ENCODE measurements at regions not wholly inside any gene's neighbourhood (a gene's known extent, or its start where the extent isn't known, plus 50 kb on each side); places are given as distances from the start of the nearest gene placed in this dataset.
"Not testable (repeated sequence)": the region's sequence is repeated elsewhere in the genome, so short reads cannot be mapped to it uniquely, and the experiment has no call there.

DNA sequence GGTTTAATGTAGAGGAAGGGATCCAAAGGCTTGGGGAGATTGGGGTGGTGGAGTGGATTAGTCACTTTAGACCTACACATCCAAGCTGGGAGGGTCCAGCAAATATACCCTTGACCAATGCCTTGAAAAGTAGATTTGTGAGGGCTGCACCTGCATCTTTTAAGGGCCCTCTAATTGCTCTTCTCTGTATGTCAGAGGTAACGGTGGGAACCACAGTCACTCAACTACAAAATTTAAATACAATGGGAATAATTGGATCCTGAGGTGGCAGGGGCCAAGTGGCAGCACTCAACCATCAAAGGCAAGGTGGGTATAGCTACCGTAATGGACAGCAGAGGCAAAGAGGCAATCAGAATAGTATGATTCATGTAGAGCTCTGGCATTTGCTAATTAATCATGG is 833.7 kb upstream of the ARRDC3 start:
- TF ChIP-seq, protein P1, sequence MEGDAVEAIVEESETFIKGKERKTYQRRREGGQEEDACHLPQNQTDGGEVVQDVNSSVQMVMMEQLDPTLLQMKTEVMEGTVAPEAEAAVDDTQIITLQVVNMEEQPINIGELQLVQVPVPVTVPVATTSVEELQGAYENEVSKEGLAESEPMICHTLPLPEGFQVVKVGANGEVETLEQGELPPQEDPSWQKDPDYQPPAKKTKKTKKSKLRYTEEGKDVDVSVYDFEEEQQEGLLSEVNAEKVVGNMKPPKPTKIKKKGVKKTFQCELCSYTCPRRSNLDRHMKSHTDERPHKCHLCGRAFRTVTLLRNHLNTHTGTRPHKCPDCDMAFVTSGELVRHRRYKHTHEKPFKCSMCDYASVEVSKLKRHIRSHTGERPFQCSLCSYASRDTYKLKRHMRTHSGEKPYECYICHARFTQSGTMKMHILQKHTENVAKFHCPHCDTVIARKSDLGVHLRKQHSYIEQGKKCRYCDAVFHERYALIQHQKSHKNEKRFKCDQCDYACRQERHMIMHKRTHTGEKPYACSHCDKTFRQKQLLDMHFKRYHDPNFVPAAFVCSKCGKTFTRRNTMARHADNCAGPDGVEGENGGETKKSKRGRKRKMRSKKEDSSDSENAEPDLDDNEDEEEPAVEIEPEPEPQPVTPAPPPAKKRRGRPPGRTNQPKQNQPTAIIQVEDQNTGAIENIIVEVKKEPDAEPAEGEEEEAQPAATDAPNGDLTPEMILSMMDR (IDR thresholded peaks at IDR 0.05) = not testable (repeated sequence)
- not testable (repeated sequence) for TF ChIP-seq POLR2A (IDR thresholded peaks at IDR 0.05)
